Right ventricle myocardium superior (tissue), 1 donor: ENCODE measurements at regions not wholly inside any gene's neighbourhood (a gene's known extent, or its start where the extent isn't known, plus 50 kb on each side); places are given as distances from the start of the nearest gene placed in this dataset.

Source experiments
- ATAC-seq: fragments of 200-7000 bp; cut with Tn5 transposase; one replicate; pipeline ENCODE4 v1.9.1; 2020; ENCODE audit warnings: mild to moderate bottlenecking; ENCODE audit not compliant: poor library complexity
- DNase-seq: peaks from one replicate; pipeline ENCODE4 v3.0.0-alpha.2; 2020
- intact Hi-C: fragments of 100-400 bp; cut with DNase I; formaldehyde crosslinking; loops from one replicate; pipeline ENCODE4 v1.11.2; 2022
- donor health status: DM: no; HTN: yes; CAD: no; lungs with severe emphysema.

GRCh38 chr16:50901062-50901461 lies 159.2 kb downstream of the CYLD start:
- DNase-seq = no peak
- intact Hi-C loops = no loop called here
- ATAC-seq = no peak

GRCh38 chr16:50900391-50900942 lies 158.6 kb downstream of the CYLD start:
- ATAC-seq (no peak), DNase-seq (no peak)
- intact Hi-C loops = no loop called here

- intact Hi-C loops = no loop called here
- DNase-seq (no peak), ATAC-seq (no peak)
Measured at GRCh38 chr16:50899951-50900350, 158.1 kb downstream of the CYLD start.

- intact Hi-C loops = no loop called here
- DNase-seq = no peak
- no peak for ATAC-seq
Measured at GRCh38 chr16:50889746-50890145, 147.9 kb downstream of the CYLD start.

GRCh38 chr16:50889276-50889675 lies 147.4 kb downstream of the CYLD start:
- no peak for ATAC-seq
- no peak for DNase-seq
- intact Hi-C loops = no loop called here

GRCh38 chr16:50888486-50889261 lies 146.8 kb downstream of the CYLD start:
- intact Hi-C loops = no loop called here
- ATAC-seq = no peak
- no peak for DNase-seq

GRCh38 chr16:50887500-50888298 lies 145.8 kb downstream of the CYLD start:
- no peak for DNase-seq
- ATAC-seq = no peak
- intact Hi-C loops = no loop called here

- intact Hi-C loops = no loop called here
- DNase-seq = no peak
- no peak for ATAC-seq
Measured at GRCh38 chr16:50884066-50884860, 142.4 kb downstream of the CYLD start.

- DNase-seq (no peak), ATAC-seq (no peak)
- intact Hi-C loops = no loop called here
Measured at GRCh38 chr16:50881956-50882355, 140.1 kb downstream of the CYLD start.

- no peak for DNase-seq
- intact Hi-C loops = no loop called here
- ATAC-seq = no peak
Measured at GRCh38 chr16:50881331-50881830, 139.5 kb downstream of the CYLD start.

- intact Hi-C loops = no loop called here
- ATAC-seq = no peak
- DNase-seq = no peak
Measured at GRCh38 chr16:50880926-50881325, 139.0 kb downstream of the CYLD start.

GRCh38 chr16:50879873-50880695 lies 138.2 kb downstream of the CYLD start:
- DNase-seq (no peak), ATAC-seq (no peak)
- intact Hi-C loops = no loop called here

- no peak for DNase-seq
- ATAC-seq = no peak
- intact Hi-C loops = no loop called here
Measured at GRCh38 chr16:50878966-50879615, 137.2 kb downstream of the CYLD start.

GRCh38 chr16:50878536-50878935 lies 136.7 kb downstream of the CYLD start:
- no peak for DNase-seq
- intact Hi-C loops = no loop called here
- ATAC-seq = no peak

GRCh38 chr16:50876263-50876662 lies 134.4 kb downstream of the CYLD start:
- intact Hi-C loops = no loop called here
- DNase-seq (no peak), ATAC-seq (no peak)

GRCh38 chr16:50868577-50868976 lies 126.7 kb downstream of the CYLD start:
- intact Hi-C loops = no loop called here
- ATAC-seq (no peak), DNase-seq (no peak)

- intact Hi-C loops = no loop called here
- DNase-seq (no peak), ATAC-seq (no peak)
Measured at GRCh38 chr16:50866806-50867205, 124.9 kb downstream of the CYLD start.

- intact Hi-C loops = no loop called here
- DNase-seq (no peak), ATAC-seq (no peak)
Measured at GRCh38 chr16:50864386-50864785, 122.5 kb downstream of the CYLD start.
